Heart right ventricle (tissue), 16 donors: ENCODE measurements at regions not wholly inside any gene's neighbourhood (a gene's known extent, or its start where the extent isn't known, plus 50 kb on each side); places are given as distances from the start of the nearest gene placed in this dataset.

Source experiments
- ATAC-seq, 8 donors: fragments of 200-7000 bp; cut with Tn5 transposase; one replicate each; pipeline ENCODE4 v1.9.1; 2020; ENCODE audit warnings: mild to moderate bottlenecking in 8 of 8, moderate library complexity in 8 of 8, moderate number of reproducible peaks in 1 of 8
- DNase-seq, 2 donors: peaks; one replicate each; pipeline ENCODE4 v3.0.0-alpha.2; 2020
- H3K27ac ChIP-seq, 10 donors: fragments of 200-600 bp; sonication (generic) in 2 of 10; one replicate each; pipeline versions ENCODE4 v1.5.0 to v1.8.0; 2020 to 2022; ENCODE audit warnings: mild to moderate bottlenecking in 3 of 10
- H3K27me3 ChIP-seq, 7 donors: fragments of 200-600 bp; one replicate each; pipeline ENCODE4 v1.8.0; 2021 to 2022; ENCODE audit warnings: mild to moderate bottlenecking in 2 of 7
- H3K36me3 ChIP-seq, 9 donors: fragments of 200-600 bp; sonication (generic) in 1 of 9; one replicate each; pipeline versions ENCODE4 v1.5.0 to v1.8.0; 2020 to 2022; ENCODE audit warnings: mild to moderate bottlenecking in 2 of 9
- H3K4me1 ChIP-seq, 9 donors: fragments of 200-600 bp; sonication (generic) in 1 of 9; one replicate each; pipeline versions ENCODE4 v1.5.0 to v1.8.0; 2020 to 2022; ENCODE audit warnings: mild to moderate bottlenecking in 4 of 9
- H3K4me3 ChIP-seq, 10 donors: fragments of 200-600 bp; sonication (generic) in 2 of 10; one replicate each; pipeline versions ENCODE4 v1.5.0 to v1.8.0; 2020 to 2022; ENCODE audit warnings: mild to moderate bottlenecking in 7 of 10, moderate library complexity in 2 of 10
- H3K9me3 ChIP-seq, 11 donors: fragments of 200-600 bp in 10 of 11; sonication (generic) in 2 of 11; one replicate each; pipeline versions ENCODE4 v1.5.0 to v1.8.0; 2013 to 2022; ENCODE audit warnings: mild to moderate bottlenecking in 2 of 11, control low read depth in 1 of 11, moderate library complexity in 1 of 11
- WGBS, 2 donors: extraction: QIAGEN DNeasy Blood & Tissue Kit; methylation state at CpG; one replicate each; pipeline ENCODE4 v1.1.7; 2013; ENCODE audit warnings: inconsistent platforms in 1 of 2; 5-methylcytosine and 5-hydroxymethylcytosine counted together
- intact Hi-C, 10 donors: fragments of 100-400 bp; cut with DNase I; formaldehyde crosslinking; loops; one replicate each; pipeline versions ENCODE4 v1.11.1 to v1.14.2; 2022
- TF ChIP-seq, protein P1 (sequence below), 9 donors: fragments of 200-600 bp; sonication (generic) in 2 of 9; IDR thresholded peaks; one replicate each; pipeline versions ENCODE4 v1.5.0 to v1.8.0; 2021 to 2022; ENCODE audit warnings: antibody characterized with exemption in 9 of 9, mild to moderate bottlenecking in 5 of 9, moderate library complexity in 1 of 9
- donor health status: Arrhythmogenic right ventricular cardiomyopathy.
- donor health status: ischemic (EF 13 %, LVEDD 7.1; RV severe dilation, severe dysfunction).
- donor health status: healthy with polysubstance abuse.
- donor health status: DM: no; HTN: yes; CAD: no.
- donor health status: DM: no; HTN: no; CAD: no.
- donor health status: ischemic (EF 25% LVEDD 6.9; RV normal size, moderate dysfunction).
- donor health status: ischemic (EF 25% LVEDD 5.7; RV mildly dilated, moderate dysfunction).
- donor health status: healthy.
- donor health status: DM: yes; HTN: yes; CAD: no.
- donor health status: Ischemic cardiomyopathy.
- donor health status: ischemic (EF 35%, LVEDD 5.7; RV mildly dilated, moderate dysfunction).
- donor health status: nonischemic (EF 11% LVEDD 7.7; RV severe dilation, severe dysfunction).
- donor health status: DM: yes; HTN: yes; CAD: no.
- donor health status: PGD.
- donor health status: ischemic (EF 29% LVEDD 5.4; RV normal size, mild dysfunction).
- donor health status: nonischemic (EF 23%, LVEDD 6.1; RV moderate dilation, normal function).

DNA sequence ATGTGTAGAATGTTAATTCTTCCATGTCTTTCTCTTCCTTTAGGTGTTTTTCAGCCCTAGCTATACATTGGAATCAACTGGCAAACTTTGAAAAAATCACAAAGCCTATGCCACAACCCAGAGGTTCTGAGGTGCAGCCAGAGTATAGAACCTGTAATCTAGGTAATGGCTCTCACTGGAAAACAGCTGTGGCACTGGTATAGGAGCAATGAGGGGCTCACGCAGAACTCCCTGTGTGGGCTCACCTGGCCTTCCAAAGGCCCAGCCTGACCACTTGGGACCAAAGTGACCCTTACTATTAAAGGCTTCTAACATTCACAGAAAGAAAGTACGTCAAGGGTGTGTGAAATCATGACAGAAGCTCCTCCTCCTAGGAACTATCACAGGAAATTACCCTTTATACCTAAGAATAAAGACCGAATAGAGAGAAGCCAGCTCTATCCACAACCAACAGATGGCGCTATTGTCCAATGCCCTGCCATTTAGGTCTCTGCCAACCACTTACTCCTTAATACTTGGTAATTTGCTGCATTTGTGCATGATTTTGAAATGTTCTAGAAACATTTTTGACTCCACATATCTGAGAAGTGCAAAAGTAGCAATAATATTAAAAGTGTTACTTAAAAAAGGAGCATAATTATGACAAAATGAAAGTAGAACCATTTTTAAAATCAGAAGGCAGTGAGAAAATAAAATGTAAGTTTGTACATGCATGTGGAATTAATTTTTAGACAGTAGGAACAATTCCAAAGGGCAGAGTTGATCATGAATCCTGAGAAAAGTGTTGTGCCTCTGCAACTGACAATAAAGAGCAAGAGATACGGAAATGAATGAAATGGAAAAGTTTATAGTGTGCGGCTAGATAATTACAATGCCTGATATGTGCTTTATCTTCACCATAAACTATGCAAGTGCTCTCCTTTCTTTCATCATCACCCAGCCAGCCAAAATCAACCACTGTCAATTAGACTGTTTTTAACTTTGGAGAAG lies 93.1 kb upstream of the HAO2 start:
- TF ChIP-seq, protein P1, sequence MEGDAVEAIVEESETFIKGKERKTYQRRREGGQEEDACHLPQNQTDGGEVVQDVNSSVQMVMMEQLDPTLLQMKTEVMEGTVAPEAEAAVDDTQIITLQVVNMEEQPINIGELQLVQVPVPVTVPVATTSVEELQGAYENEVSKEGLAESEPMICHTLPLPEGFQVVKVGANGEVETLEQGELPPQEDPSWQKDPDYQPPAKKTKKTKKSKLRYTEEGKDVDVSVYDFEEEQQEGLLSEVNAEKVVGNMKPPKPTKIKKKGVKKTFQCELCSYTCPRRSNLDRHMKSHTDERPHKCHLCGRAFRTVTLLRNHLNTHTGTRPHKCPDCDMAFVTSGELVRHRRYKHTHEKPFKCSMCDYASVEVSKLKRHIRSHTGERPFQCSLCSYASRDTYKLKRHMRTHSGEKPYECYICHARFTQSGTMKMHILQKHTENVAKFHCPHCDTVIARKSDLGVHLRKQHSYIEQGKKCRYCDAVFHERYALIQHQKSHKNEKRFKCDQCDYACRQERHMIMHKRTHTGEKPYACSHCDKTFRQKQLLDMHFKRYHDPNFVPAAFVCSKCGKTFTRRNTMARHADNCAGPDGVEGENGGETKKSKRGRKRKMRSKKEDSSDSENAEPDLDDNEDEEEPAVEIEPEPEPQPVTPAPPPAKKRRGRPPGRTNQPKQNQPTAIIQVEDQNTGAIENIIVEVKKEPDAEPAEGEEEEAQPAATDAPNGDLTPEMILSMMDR (IDR thresholded peaks at IDR 0.05), result peak in 8 of 9 donors; percentile 38 to 83 (median 68)
- intact Hi-C loops, result loop anchor here in 4 of 10 donors (1.0 to 10.0 kb wide), 3 partner anchors 92 to 399 kb away; partner anchors contain the start of gene HAO2 (in 2 of the 4)
- Histone ChIP-seq H3K4me1 (peaks cover 0 to 6% (median 0%) of the 10 kb centered on the region in 9 donors), H3K27me3 (no peaks in the 10 kb centered on the region), H3K4me3 (no peak overlapping the region), H3K36me3 (no peaks in the 10 kb centered on the region), H3K27ac (no peak overlapping the region), H3K9me3 (no peaks in the 10 kb centered on the region)
- DNase-seq (peak in 1 of 2 donors; percentile 29), ATAC-seq (peak in 3 of 8 donors; percentile 52 to 61 (median 61))
- WGBS, 2 donors, result 49 to 50% methylated on average over 6 of the region's 6 CpGs

DNA sequence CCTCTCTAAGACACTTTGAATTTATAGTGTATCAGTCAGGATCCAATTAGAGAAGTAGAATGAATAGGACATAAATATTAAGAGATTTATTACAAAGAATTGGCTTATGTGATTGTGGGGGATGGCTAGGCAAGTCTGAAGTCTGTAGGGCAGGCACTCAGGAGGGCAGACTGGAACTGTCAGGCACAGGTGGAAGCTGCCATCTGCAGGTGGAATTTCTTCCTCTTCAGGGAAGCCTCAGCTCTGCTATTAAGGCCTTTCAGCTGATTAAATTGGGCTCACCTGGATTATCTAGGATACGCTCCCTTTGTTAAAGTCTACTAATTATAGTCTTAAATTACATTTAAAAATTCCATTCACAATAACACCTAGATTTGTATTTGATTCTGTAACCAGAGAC lies 92.0 kb upstream of the HAO2 start:
- no peaks in the 10 kb centered on the region for H3K27me3 ChIP-seq
- ATAC-seq, result no peak
- H3K9me3 ChIP-seq, result no peaks in the 10 kb centered on the region
- intact Hi-C loops, result loop anchor here in 3 of 10 donors (5.0 to 10.0 kb wide), 2 partner anchors 91 to 398 kb away; partner anchors contain the start of gene HAO2 (in 2 of the 3)
- 96 to 100% methylated on average over 1 of the region's 1 CpG for WGBS, 2 donors
- H3K36me3 ChIP-seq, result no peaks in the 10 kb centered on the region
- no peak overlapping the region for H3K4me3 ChIP-seq
- peaks cover 0 to 6% (median 0%) of the 10 kb centered on the region in 9 donors for H3K4me1 ChIP-seq
- TF ChIP-seq, protein P1 (IDR thresholded peaks at IDR 0.05), result no peak
- DNase-seq, result no peak
- no peak overlapping the region for H3K27ac ChIP-seq

DNA sequence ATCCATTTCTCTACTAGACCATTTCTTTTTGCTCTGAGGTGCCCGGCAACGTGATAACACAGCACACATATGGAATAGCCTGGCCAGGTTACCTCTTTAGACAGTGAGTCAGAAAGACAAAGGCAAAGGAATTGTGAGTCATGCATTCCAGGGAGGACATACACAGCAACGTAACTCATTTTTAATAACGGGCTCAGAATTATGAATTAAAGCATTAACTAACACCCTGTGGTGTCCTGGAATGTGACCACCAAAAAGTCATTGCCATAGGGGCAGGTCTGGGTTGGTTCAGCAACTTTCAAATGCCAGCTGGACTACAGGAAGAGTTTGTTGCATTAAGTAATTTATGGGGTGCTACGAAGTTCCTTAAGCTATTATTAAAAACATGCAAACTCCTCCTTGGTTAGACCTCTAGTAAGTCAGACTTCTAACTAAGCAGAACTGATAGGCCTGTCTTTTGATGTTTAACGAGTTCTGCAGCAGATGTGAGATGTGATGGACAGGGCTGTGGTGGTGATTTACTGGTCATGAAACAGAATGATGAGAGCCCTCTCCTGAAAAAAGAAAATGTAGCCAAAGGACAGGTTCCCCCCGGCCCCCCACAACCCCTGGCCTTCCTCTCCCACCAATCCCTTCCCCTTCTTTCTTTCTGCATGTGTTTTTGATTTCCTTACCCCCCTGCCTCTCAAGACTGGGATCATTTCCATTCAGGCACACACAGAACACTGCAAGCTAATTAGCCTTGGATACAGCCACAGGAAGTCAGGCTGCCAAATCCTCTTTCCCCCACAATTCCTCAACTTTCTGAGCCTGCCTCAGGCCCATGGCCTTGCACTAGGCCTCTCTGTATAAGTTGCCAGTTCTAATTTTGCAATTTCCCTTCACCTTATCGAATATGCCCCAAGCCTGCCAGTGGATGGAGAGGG lies 88.9 kb upstream of the HAO2 start:
- no peak overlapping the region for H3K27ac ChIP-seq
- intact Hi-C loops, result loop anchor here in 4 of 10 donors (5.0 to 10.0 kb wide), 3 partner anchors 85 to 395 kb away; partner anchors contain the start of gene HAO2 (in 4 of the 4)
- H3K4me1 ChIP-seq, result peaks cover 0 to 6% (median 0%) of the 10 kb centered on the region in 9 donors
- DNase-seq (no peak), ATAC-seq (peak in 2 of 8 donors; percentile 38 to 45)
- no peaks in the 10 kb centered on the region for H3K27me3 ChIP-seq
- H3K4me3 ChIP-seq, result no peak overlapping the region
- H3K36me3 ChIP-seq, result no peaks in the 10 kb centered on the region
- TF ChIP-seq, protein P1 (IDR thresholded peaks at IDR 0.05), result no peak
- 58 to 60% methylated on average over 8 of the region's 8 CpGs for WGBS, 2 donors
- H3K9me3 ChIP-seq, result no peaks in the 10 kb centered on the region

DNA sequence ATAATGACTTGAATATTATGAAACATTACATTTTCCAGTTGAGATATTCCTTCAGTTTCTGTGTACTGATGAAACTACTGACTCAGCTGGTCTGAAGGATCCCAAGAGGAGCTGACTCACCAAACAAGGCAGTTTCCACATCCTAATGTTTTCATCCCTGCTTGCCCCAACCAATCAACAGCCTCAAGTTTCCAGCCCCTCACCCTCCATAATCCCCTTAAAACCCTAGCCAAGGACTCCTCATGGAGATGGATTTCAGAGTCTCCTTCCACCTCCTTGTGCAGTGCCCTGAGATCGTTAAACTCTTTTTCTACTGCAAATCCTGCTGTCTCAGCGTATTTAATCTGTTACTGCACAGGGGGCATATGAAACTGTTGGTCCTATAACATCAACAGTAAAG lies 83.1 kb upstream of the HAO2 start:
- no peaks in the 10 kb centered on the region for H3K36me3 ChIP-seq
- no peak overlapping the region for H3K27ac ChIP-seq
- ATAC-seq (peak in 2 of 8 donors; percentile 51 to 68), DNase-seq (no peak)
- 71 to 73% methylated on average over 2 of the region's 2 CpGs for WGBS, 2 donors
- H3K27me3 ChIP-seq, result no peaks in the 10 kb centered on the region
- intact Hi-C loops, result loop anchor here in 5 of 10 donors (5.0 to 10.0 kb wide), 2 partner anchors 79 to 82 kb away; partner anchors contain the start of gene HAO2 (in 5 of the 5)
- no peaks in the 10 kb centered on the region for H3K4me1 ChIP-seq
- TF ChIP-seq, protein P1 (IDR thresholded peaks at IDR 0.05), result no peak
- no peaks in the 10 kb centered on the region for H3K9me3 ChIP-seq
- no peak overlapping the region for H3K4me3 ChIP-seq
